Loucy (cell line): ENCODE measurements at regions not wholly inside any gene's neighbourhood (a gene's known extent, or its start where the extent isn't known, plus 50 kb on each side); places are given as distances from the start of the nearest gene placed in this dataset.
"Not testable (repeated sequence)": the region's sequence is repeated elsewhere in the genome, so short reads cannot be mapped to it uniquely, and the experiment has no call there.

ENCODE experiments used
- H2AFZ ChIP-seq: fragments of 200-600 bp; sonication (generic); 2 replicates; pipeline ENCODE4 v1.6.0; 2016; ENCODE audit warnings: antibody characterized with exemption, mild to moderate bottlenecking, low read length, moderate library complexity
- H3F3A ChIP-seq: fragments of 200-600 bp; 2 replicates; pipeline ENCODE4 v1.6.0; 2016; ENCODE audit warnings: antibody characterized with exemption, low read depth, mild to moderate bottlenecking
- H3K27me3 ChIP-seq: fragments of 200-600 bp; sonication (generic); 2 replicates; pipeline ENCODE4 v1.6.1; 2014; ENCODE audit warnings: low read length, mild to moderate bottlenecking; ENCODE audit not compliant: insufficient read depth, poor library complexity, severe bottlenecking
- H3K36me3 ChIP-seq: fragments of 200-600 bp; sonication (generic); 2 replicates; pipeline ENCODE4 v1.6.1; 2016; ENCODE audit warnings: low read length; ENCODE audit not compliant: insufficient read depth
- H3K4me1 ChIP-seq: fragments of 200-600 bp; sonication (generic); 2 replicates; pipeline ENCODE4 v1.5.1; 2014; ENCODE audit warnings: low read length, mild to moderate bottlenecking; ENCODE audit not compliant: insufficient read depth, poor library complexity, severe bottlenecking
- H3K4me2 ChIP-seq: fragments of 200-600 bp; sonication (generic); 2 replicates; pipeline ENCODE4 v1.6.0; 2014; ENCODE audit warnings: antibody characterized with exemption, low read length, low read depth, mild to moderate bottlenecking; ENCODE audit not compliant: poor library complexity, severe bottlenecking
- H3K4me3 ChIP-seq: fragments of 200-600 bp; sonication (generic); 2 replicates; pipeline ENCODE4 v1.5.1; 2014; ENCODE audit warnings: low read length, mild to moderate bottlenecking, mixed read lengths; ENCODE audit not compliant: poor library complexity, severe bottlenecking
- H3K79me2 ChIP-seq: fragments of 200-600 bp; sonication (generic); 2 replicates; pipeline ENCODE4 v1.6.1; 2014; ENCODE audit warnings: low read length; ENCODE audit not compliant: insufficient read depth
- H3K9ac ChIP-seq: fragments of 200-600 bp; sonication (generic); 2 replicates; pipeline ENCODE4 v1.6.0; 2014; ENCODE audit warnings: mild to moderate bottlenecking, low read depth, low read length, moderate library complexity; ENCODE audit not compliant: poor library complexity, severe bottlenecking
- H3K9me2 ChIP-seq: fragments of 200-600 bp; sonication (generic); replicated peaks from 2 replicates; pipeline ENCODE4 v1.6.1; 2016; ENCODE audit warnings: low read depth, low read length, mixed read lengths
- H3K9me3 ChIP-seq: fragments of 200-600 bp; sonication (generic); 2 replicates; pipeline ENCODE4 v1.6.1; 2014; ENCODE audit warnings: mild to moderate bottlenecking, antibody characterized with exemption, low read length, low read depth; ENCODE audit not compliant: insufficient read depth
- H4K20me1 ChIP-seq: fragments of 200-600 bp; sonication (generic); 2 replicates; pipeline ENCODE4 v1.6.0; 2014; ENCODE audit warnings: antibody characterized with exemption, low read length, mild to moderate bottlenecking; ENCODE audit not compliant: insufficient read depth, poor library complexity, severe bottlenecking
- EZH2phosphoT487 ChIP-seq: fragments of 200-600 bp; IDR thresholded peaks from 2 replicates; pipeline ENCODE4 v1.6.1; 2018; ENCODE audit warnings: antibody characterized with exemption, mild to moderate bottlenecking, moderate library complexity, borderline replicate concordance
- TF ChIP-seq, protein P1 (sequence below): fragments of 200-600 bp; sonication (generic); conservative IDR thresholded peaks from 2 replicates; pipeline ENCODE4 v1.5.1; 2014; ENCODE audit warnings: mild to moderate bottlenecking, antibody characterized with exemption, low read length

DNA sequence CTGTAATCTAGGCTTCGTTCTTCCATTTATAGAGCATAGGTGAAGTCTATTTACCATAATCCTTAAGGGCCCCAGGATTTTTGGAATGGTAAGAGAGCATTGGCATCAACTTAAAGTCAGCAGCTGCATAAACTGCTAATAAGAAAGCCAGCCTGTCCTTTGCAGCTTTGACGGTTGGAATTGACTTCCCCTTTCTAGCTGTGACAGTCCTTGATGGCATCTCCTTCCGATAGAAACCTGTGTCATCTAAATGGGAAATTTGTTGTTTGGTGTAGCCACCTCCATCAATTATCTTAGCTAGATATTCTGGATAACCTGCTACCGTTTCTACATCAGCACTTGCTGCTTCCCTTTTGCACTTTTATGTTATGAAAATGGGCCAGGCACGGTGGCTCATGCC lies 58.0 kb upstream of the GLYATL1B start:
- no peak overlapping the region for H2AFZ ChIP-seq
- no peaks in the 10 kb centered on the region for H3K9me3 ChIP-seq
- H3K27me3 ChIP-seq, result no peaks in the 10 kb centered on the region
- no peaks in the 10 kb centered on the region for H3K36me3 ChIP-seq
- H3K4me2 ChIP-seq, result no peak overlapping the region
- no peak for TF ChIP-seq EZH2phosphoT487
- TF ChIP-seq, protein P1, sequence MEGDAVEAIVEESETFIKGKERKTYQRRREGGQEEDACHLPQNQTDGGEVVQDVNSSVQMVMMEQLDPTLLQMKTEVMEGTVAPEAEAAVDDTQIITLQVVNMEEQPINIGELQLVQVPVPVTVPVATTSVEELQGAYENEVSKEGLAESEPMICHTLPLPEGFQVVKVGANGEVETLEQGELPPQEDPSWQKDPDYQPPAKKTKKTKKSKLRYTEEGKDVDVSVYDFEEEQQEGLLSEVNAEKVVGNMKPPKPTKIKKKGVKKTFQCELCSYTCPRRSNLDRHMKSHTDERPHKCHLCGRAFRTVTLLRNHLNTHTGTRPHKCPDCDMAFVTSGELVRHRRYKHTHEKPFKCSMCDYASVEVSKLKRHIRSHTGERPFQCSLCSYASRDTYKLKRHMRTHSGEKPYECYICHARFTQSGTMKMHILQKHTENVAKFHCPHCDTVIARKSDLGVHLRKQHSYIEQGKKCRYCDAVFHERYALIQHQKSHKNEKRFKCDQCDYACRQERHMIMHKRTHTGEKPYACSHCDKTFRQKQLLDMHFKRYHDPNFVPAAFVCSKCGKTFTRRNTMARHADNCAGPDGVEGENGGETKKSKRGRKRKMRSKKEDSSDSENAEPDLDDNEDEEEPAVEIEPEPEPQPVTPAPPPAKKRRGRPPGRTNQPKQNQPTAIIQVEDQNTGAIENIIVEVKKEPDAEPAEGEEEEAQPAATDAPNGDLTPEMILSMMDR, result no peak
- no peaks in the 10 kb centered on the region for H3K79me2 ChIP-seq
- H3K4me3 ChIP-seq, result no peak overlapping the region
- H4K20me1 ChIP-seq, result no peaks in the 10 kb centered on the region
- H3K4me1 ChIP-seq, result no peaks in the 10 kb centered on the region
- H3F3A ChIP-seq, result no peaks in the 10 kb centered on the region
- no peak overlapping the region for H3K9ac ChIP-seq
- H3K9me2 ChIP-seq, result no peaks in the 10 kb centered on the region

DNA sequence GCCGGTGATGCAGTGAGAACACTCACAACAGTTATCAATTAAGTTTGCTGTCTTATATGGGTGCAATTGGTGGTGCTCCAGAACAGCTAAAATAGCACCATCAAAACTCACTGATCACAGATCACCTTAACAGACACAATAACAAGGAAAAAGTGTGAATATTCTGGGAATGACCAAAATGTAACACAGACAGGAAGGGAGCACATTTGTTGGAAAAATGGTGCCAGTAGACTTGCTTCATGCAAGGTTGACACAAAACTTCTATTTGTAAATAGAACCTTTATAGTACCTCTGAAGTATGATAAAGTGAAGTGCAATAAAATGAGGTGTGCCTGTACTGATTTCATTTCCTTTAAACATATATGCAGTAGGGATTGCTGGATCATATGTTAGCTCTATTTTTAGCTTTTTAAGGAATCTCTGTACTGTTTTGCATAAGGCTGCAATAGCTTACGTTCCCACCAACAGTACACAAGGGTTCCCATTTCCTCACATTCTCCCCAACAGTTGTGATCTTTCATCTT lies 56.7 kb upstream of the GLYATL1B start:
- Histone ChIP-seq H3K4me2 (no peak overlapping the region), H3F3A (no peaks in the 10 kb centered on the region), H3K27me3 (no peaks in the 10 kb centered on the region), H3K9me3 (no peaks in the 10 kb centered on the region), H3K9me2 (no peaks in the 10 kb centered on the region), H3K4me1 (no peaks in the 10 kb centered on the region), H4K20me1 (no peaks in the 10 kb centered on the region), H3K36me3 (no peaks in the 10 kb centered on the region), H3K9ac (no peak overlapping the region), H2AFZ (no peak overlapping the region), H3K4me3 (no peak overlapping the region), H3K79me2 (no peaks in the 10 kb centered on the region)
- TF ChIP-seq, protein P1, result no peak
- no peak for TF ChIP-seq EZH2phosphoT487

DNA sequence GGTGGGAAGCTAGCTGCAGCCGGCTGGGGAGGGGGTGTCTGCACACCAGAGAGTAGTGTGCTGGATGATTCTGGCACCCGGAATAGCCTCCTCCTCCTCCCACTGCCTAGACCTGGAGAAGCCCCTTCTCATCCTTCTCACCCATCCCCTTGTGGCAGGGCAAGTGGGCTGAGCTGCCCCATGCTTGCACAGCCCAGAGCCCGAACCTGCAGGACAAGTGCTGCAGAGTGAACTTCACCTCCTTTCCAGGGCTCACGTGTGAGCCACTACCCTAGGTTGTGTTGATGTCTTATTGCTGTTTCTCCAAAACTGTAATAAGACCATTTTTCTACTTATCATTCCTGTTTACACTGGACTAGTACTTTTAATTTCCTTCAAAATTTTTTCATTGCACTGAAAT lies 56.1 kb upstream of the GLYATL1B start:
- no peaks in the 10 kb centered on the region for H3K4me1 ChIP-seq
- no peak overlapping the region for H3K4me2 ChIP-seq
- no peaks in the 10 kb centered on the region for H3K9me3 ChIP-seq

DNA sequence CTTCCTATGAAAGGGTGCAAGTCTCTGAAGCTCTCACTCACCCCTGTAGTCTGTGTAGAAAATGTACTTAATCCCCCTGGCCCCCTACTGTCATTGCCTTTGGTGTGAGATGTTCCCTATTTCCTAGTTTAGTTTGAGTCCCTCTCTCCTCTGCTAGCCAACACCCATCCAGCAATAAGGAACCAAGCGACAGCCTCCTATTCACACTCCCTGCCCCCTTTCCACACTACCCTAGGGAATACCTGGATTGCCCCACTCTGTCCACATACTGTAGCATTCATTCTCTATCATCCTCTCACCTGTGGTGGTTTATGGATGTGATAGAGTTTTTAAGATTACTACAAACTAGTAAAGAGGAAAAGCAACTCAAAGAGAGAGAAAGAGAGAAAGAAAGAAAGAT lies 54.4 kb upstream of the GLYATL1B start:
- not testable (repeated sequence) for H3K27me3 ChIP-seq, H3K79me2 ChIP-seq, H3F3A ChIP-seq, H2AFZ ChIP-seq, H3K9ac ChIP-seq, H3K9me3 ChIP-seq, H3K4me2 ChIP-seq, H3K36me3 ChIP-seq, H3K4me1 ChIP-seq, H3K9me2 ChIP-seq, H3K4me3 ChIP-seq, H4K20me1 ChIP-seq

More for the DNA sequence above, 56.1 kb upstream of the GLYATL1B start:
- Histone ChIP-seq H3K36me3 (no peaks in the 10 kb centered on the region), H3K4me3 (no peak overlapping the region), H3K27me3 (no peaks in the 10 kb centered on the region), H4K20me1 (no peaks in the 10 kb centered on the region), H3K79me2 (no peaks in the 10 kb centered on the region), H3K9me2 (no peaks in the 10 kb centered on the region), H3F3A (no peaks in the 10 kb centered on the region), H3K9ac (no peak overlapping the region), H2AFZ (no peak overlapping the region)
- TF ChIP-seq, protein P1, result no peak
- TF ChIP-seq EZH2phosphoT487, result no peak
